NB4 (cell line): ENCODE measurements at regions not wholly inside any gene's neighbourhood (a gene's known extent, or its start where the extent isn't known, plus 50 kb on each side); places are given as distances from the start of the nearest gene placed in this dataset.

Experiments used
- DNase-seq: peaks from one replicate; pipeline ENCODE4 v3.0.0; 2010; ENCODE audit warnings: low read depth
- H3K4me3 ChIP-seq: one replicate; pipeline ENCODE4 v1.5.1; 2011; ENCODE audit warnings: mild to moderate bottlenecking, low read depth, low read length, moderate library complexity
- MYC ChIP-seq: IDR thresholded peaks from 2 replicates; pipeline ENCODE4 v1.6.1; 2011; ENCODE audit warnings: low read depth, low read length
- POLR2A ChIP-seq: IDR thresholded peaks from 2 replicates; pipeline ENCODE4 v1.6.1; 2011; ENCODE audit warnings: mild to moderate bottlenecking; ENCODE audit not compliant: insufficient read length; ENCODE audit errors: extremely low read depth
- TF ChIP-seq, protein P1 (sequence below): IDR thresholded peaks from one replicate; pipeline ENCODE4 v1.5.1; 2012; ENCODE audit warnings: low read depth, low read length
- TF ChIP-seq, protein P2 (sequence below): IDR thresholded peaks from 2 replicates; pipeline ENCODE4 v1.6.1; 2011; ENCODE audit warnings: low read depth, low read length

DNA sequence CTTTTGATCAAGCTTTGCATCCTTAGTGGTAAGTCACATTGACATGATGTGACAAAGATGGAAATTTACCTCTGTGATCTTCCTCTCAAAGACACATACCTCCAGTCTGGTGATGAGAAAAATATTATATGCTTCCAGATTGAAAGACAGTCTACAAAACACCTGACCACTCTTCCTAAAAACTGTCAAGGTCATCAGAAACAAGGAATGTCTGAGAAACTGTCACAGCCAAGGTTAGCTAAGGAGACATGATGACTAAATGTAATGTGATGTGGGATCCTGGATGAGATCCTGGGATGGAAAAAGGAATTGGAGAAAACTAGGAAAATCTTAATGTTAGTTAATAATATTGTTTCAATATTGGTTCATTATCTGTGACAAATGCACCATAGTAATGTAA lies 226.6 kb upstream of the ST6GAL2 start:
- H3K4me3 ChIP-seq = no peak overlapping the region
- TF ChIP-seq, protein P1, sequence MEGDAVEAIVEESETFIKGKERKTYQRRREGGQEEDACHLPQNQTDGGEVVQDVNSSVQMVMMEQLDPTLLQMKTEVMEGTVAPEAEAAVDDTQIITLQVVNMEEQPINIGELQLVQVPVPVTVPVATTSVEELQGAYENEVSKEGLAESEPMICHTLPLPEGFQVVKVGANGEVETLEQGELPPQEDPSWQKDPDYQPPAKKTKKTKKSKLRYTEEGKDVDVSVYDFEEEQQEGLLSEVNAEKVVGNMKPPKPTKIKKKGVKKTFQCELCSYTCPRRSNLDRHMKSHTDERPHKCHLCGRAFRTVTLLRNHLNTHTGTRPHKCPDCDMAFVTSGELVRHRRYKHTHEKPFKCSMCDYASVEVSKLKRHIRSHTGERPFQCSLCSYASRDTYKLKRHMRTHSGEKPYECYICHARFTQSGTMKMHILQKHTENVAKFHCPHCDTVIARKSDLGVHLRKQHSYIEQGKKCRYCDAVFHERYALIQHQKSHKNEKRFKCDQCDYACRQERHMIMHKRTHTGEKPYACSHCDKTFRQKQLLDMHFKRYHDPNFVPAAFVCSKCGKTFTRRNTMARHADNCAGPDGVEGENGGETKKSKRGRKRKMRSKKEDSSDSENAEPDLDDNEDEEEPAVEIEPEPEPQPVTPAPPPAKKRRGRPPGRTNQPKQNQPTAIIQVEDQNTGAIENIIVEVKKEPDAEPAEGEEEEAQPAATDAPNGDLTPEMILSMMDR = no peak
- TF ChIP-seq, protein P2, sequence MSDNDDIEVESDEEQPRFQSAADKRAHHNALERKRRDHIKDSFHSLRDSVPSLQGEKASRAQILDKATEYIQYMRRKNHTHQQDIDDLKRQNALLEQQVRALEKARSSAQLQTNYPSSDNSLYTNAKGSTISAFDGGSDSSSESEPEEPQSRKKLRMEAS = no peak
- TF ChIP-seq MYC (no peak), POLR2A (no peak)
- DNase-seq = no peak

DNA sequence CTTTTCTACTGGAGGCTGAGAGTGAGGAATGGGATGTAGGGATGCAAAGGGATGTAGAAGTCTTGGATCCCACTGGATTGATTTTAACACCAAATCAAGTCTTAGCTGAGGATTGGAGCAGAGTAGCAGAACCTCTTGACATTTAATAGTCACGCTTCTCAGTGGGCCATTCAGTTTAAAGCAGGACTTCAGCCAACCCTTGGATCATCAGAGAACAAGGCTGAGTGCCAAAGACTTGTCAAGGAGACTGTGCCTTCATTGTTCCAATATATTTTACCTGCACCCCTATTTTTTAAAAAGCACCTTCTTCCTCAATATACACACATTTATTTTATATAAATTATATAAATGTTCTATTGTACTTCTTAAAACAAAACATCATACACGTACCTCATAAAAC lies 242.4 kb upstream of the ST6GAL2 start:
- no peak overlapping the region for H3K4me3 ChIP-seq
- no peak for DNase-seq
- TF ChIP-seq MYC (no peak), POLR2A (no peak)
- TF ChIP-seq, protein P1 = no peak
- TF ChIP-seq, protein P2 = no peak

GRCh38 chr2:107132070-107132469 lies 246.1 kb upstream of the ST6GAL2 start:
- peak; percentile 48 for DNase-seq

DNA sequence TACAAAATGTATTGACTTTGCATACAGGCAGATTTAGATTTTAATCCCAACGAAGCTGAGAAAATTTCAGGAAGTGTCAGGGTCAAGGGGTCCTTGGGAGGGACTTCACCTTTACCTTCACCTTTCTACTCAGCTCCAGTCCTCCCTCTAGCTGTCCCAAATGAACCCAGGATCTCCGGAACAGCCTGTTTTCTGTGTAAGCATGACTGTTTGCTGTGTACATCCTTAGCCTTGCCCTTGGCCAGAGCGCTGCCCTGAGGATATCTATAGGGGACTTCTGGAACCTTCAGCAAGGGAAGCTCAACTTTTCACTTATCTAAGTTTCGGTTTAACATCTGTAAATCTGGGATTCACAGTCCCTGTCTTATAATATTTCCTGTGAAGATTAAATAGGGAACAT lies 246.8 kb upstream of the ST6GAL2 start:
- TF ChIP-seq POLR2A (no peak), MYC (no peak)
- TF ChIP-seq, protein P2 = no peak
- TF ChIP-seq, protein P1 = no peak
- no peak overlapping the region for H3K4me3 ChIP-seq
- no peak for DNase-seq

More at GRCh38 chr2:107132070-107132469, 246.1 kb upstream of the ST6GAL2 start:
- H3K4me3 ChIP-seq = no peak overlapping the region
- TF ChIP-seq POLR2A (no peak), MYC (no peak)
- TF ChIP-seq, protein P1 = no peak
- TF ChIP-seq, protein P2 = no peak

- no peak for DNase-seq
- no peak for TF ChIP-seq MYC
- TF ChIP-seq POLR2A = no peak
- TF ChIP-seq, protein P1 = no peak
- TF ChIP-seq, protein P2 = no peak
- no peak overlapping the region for H3K4me3 ChIP-seq
These were observed 247.4 kb upstream of the ST6GAL2 start for GRCh38 chr2:107133412-107133811.

GRCh38 chr2:107136733-107137132 lies 250.8 kb upstream of the ST6GAL2 start:
- H3K4me3 ChIP-seq = no peak overlapping the region
- TF ChIP-seq POLR2A (no peak), MYC (no peak)
- TF ChIP-seq, protein P1 = no peak
- TF ChIP-seq, protein P2 = no peak
- no peak for DNase-seq
